ENCODE measurements at regions not wholly inside any gene's neighbourhood (a gene's known extent, or its start where the extent isn't known, plus 50 kb on each side); places are given as distances from the start of the nearest gene placed in this dataset.

- TF ChIP-seq, protein P1, sequence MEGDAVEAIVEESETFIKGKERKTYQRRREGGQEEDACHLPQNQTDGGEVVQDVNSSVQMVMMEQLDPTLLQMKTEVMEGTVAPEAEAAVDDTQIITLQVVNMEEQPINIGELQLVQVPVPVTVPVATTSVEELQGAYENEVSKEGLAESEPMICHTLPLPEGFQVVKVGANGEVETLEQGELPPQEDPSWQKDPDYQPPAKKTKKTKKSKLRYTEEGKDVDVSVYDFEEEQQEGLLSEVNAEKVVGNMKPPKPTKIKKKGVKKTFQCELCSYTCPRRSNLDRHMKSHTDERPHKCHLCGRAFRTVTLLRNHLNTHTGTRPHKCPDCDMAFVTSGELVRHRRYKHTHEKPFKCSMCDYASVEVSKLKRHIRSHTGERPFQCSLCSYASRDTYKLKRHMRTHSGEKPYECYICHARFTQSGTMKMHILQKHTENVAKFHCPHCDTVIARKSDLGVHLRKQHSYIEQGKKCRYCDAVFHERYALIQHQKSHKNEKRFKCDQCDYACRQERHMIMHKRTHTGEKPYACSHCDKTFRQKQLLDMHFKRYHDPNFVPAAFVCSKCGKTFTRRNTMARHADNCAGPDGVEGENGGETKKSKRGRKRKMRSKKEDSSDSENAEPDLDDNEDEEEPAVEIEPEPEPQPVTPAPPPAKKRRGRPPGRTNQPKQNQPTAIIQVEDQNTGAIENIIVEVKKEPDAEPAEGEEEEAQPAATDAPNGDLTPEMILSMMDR (IDR thresholded peaks at IDR 0.05; ENCODE audit: low read depth, low read length, poor library complexity, severe bottlenecking) = no peak
- no peak for TF ChIP-seq EZH2phosphoT487 (IDR thresholded peaks at IDR 0.05; ENCODE audit: borderline replicate concordance, low read length)
Measured at GRCh38 chr13:105497597-105497996, 1037.9 kb downstream of the EFNB2 start.
